ENCODE measurements at regions not wholly inside any gene's neighbourhood (a gene's known extent, or its start where the extent isn't known, plus 50 kb on each side); places are given as distances from the start of the nearest gene placed in this dataset.

DNA sequence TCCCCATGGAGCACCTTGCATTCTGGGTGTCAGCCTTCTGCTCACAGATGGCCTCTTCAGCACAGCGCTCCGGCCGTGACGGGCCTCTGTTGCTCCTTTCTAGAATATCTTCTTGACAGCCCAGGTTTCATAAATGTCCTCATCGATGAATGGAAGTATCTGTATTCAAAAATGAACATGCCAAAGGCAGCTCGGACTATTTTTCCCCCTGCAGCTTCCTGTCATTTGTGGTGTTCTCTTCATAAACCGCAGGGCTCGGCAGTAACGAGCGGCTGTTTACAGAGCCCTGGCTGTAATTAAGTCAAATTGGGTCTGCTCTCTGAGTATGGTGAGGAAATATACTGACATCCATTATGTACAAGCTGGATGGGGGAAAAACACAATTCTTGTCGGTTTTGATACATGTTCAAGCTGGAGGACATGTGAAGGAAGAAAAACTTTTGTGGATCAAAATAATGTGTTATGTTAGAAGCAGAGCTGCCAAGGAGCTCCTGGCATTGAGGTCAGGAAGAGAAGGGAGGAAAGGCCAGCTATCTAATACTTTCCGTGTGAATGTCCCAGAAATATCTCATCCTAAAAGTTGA, 154.1 kb upstream of the CD180 start:
- TF ChIP-seq CTCF (IDR thresholded peaks at IDR 0.05; ENCODE audit: low read depth, low read length): no peak
- DNase-seq (ENCODE audit: extremely low read depth, low read depth): no peak

GRCh38 chr5:67350185-67350584, 153.6 kb upstream of the CD180 start:
- no peak; the same call in 1 of the 2 replicates for TF ChIP-seq CTCF (IDR thresholded peaks at IDR 0.05; ENCODE audit: low read depth, low read length)
- no peak for DNase-seq (ENCODE audit: extremely low read depth, low read depth)

- TF ChIP-seq CTCF (IDR thresholded peaks at IDR 0.05; ENCODE audit: low read depth, low read length): no peak
- DNase-seq (ENCODE audit: extremely low read depth, low read depth): no peak
These were observed 151.2 kb upstream of the CD180 start for GRCh38 chr5:67347821-67348220.

DNA sequence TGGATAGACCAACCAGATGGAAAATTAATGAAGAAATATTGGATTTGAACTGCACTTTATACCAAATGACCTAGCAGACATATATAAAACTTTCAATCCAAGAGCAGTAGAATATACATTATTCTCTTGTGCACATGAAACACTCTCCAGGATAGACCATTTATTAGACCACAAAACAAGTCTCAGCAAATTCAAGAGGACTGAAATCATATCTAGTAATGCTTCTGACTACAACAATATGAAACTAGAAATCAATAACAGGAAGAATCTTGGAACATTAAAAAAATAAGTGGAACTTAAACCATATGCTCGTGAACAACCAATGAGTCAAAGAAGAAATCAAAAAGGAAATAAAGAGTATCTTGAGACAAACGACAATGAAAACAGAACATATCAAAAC, 150.0 kb upstream of the CD180 start:
- no peak for TF ChIP-seq CTCF (IDR thresholded peaks at IDR 0.05; ENCODE audit: low read depth, low read length)
- DNase-seq (ENCODE audit: extremely low read depth, low read depth): no peak

DNA sequence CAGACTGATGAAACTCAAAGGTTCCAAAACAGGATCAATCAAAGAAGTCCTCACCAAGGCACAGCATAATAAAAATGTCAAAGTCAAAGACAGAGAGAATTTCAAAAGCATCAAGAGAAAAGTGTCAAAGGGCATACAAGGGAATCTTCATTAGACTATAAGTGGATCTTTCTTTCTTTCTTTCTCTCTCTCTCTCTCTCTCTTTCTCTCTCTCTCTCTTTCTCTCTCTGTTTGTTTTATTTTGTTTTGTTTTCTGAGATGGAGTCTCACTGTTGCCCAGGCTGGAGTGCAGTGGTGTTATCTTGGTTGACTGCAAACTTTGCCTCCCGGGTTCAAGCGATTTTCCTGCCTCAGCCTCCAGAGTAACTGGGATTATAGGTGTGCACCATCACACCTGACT, 148.3 kb upstream of the CD180 start:
- no peak for TF ChIP-seq CTCF (IDR thresholded peaks at IDR 0.05; ENCODE audit: low read depth, low read length)
- no peak for DNase-seq (ENCODE audit: extremely low read depth, low read depth)

DNA sequence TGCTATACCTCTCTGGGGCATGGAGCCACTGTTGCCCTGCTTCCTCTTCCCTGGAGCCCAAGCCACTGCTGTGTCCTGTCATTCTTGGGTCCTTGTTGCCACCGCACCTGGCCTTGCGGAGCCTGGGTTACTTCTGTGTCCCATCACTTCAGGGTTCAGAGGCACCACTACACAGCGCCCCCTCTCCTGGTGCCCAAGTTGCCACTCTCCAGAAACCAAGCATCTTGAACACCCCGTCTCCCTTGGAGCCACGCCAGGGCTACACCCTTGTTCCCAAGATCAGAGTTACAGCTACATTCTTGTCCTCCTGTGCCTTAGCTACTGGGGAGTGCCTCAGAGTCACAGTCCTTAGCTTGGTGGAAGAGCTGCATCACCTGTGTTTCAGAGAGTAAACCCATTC, 147.2 kb upstream of the CD180 start:
- TF ChIP-seq CTCF (IDR thresholded peaks at IDR 0.05; ENCODE audit: low read depth, low read length): no peak
- no peak for DNase-seq (ENCODE audit: extremely low read depth, low read depth)

DNA sequence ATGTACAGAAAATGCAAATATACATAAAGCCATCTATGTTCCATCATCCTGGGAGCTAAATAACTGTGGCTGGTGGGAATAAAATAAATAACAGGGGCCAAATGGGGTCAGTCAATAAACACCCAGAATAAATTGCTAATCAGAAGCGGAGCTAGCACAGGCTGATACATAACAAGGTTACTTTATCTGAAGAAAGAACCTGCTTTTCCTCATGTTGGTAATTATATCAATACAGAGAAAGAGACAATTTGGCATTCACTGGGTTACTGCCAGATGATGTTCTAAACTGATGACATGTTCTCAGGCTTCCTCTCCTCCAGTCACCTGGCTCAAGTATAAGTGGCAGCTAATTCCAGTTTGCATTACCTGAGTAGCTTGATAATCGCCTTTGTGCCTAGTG, 144.9 kb upstream of the CD180 start:
- DNase-seq (ENCODE audit: extremely low read depth, low read depth): no peak
- no peak for TF ChIP-seq CTCF (IDR thresholded peaks at IDR 0.05; ENCODE audit: low read depth, low read length)

Data from AG09319 (cell line).